ENCODE measurements at regions not wholly inside any gene's neighbourhood (a gene's known extent, or its start where the extent isn't known, plus 50 kb on each side); places are given as distances from the start of the nearest gene placed in this dataset.
A peak's percentile ranks its signal among the peaks of the same experiment; 100 is the strongest.
"Not testable (repeated sequence)": the region's sequence is repeated elsewhere in the genome, so short reads cannot be mapped to it uniquely, and the experiment has no call there.

- DNase-seq: not testable (repeated sequence)
These were observed 394.9 kb upstream of the KCNMB2 start for GRCh38 chr3:178141305-178141684.

- no peak for DNase-seq
These were observed 389.8 kb upstream of the KCNMB2 start for GRCh38 chr3:178146406-178146831.

DNA sequence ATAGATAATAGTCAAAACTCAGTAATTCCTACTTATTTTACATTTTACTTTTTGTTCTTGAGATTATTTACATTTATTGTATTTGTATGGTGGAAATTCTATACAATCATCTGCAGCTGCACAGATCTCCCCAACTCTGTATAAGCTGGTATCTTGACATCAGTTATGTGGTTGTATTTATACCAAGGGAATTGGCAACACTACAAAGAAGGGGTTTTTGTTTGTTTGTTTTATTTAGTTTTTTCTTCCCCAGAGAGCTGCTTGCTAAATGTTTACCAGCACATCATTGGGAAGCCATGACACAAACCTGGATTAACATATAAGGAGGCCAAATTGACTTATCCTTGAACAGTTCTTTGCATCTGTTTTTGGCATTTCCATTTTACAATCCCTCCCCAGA lies 389.2 kb upstream of the KCNMB2 start:
- DNase-seq: no peak

- DNase-seq: no peak
These were observed 384.0 kb upstream of the KCNMB2 start for GRCh38 chr3:178152031-178152806.

DNA sequence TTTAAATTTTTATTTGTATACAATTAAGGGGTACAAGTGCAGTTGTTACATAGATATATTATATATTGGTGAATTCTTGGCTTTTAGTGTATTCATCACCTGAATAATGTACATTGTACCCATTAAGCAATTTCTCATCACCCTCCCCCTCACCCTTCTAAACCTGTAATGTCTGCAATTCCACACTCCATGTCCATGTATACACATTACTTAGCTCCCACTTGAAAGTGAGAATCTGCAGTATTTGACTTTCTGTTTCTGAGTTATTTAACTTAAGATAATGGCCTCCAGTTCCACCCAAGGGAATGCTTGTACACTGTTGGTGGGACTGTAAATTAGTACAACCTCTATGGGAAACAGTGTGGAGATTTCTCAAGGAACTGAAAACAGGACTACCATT lies 383.2 kb upstream of the KCNMB2 start:
- no peak for DNase-seq

- no peak for DNase-seq
These were observed 380.7 kb upstream of the KCNMB2 start for GRCh38 chr3:178155521-178155920.

DNA sequence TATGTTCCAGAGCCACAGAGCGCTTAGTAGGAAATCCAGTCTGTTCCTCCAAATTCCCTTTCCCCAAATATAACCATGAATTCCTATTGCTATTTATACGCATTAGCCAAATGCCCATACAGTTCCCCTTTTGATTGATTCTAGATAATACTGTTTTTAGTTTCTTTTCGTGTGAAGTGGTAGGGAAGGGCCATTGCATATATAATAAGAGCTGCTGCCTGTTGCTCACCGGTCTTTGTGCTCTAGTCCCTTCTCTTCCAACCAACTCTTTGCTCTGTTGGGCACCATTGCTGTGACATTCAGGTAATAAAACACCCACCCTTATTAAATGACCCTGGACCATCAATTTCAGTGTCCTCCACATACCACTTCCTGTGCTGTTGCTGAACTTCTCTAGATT lies 379.9 kb upstream of the KCNMB2 start:
- DNase-seq: peak in 1 of 2 donors; percentile 11

GRCh38 chr3:178159691-178160220 lies 376.5 kb upstream of the KCNMB2 start:
- DNase-seq: no peak

GRCh38 chr3:178169421-178169820 lies 366.8 kb upstream of the KCNMB2 start:
- DNase-seq: no peak

GRCh38 chr3:178170698-178171535 lies 365.3 kb upstream of the KCNMB2 start:
- DNase-seq: peak; percentile 9 to 50

DNA sequence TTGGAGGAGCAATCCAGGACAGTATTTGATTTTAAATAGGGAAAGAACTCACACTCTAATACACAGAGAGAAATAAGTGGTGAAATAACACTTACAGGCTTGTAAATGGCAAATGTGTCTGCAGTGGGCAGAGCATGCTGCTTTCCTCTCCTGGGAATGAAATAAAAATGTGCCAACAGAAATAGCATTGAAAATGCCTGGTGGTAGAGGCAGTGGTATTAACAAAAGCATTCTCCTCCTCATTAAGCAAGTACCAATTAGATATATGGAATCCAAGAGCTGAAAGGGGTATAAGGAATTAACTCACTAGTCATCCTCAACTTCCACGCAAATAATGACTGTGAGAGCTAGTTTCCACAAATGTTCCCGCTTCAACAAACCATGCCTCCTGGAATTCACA lies 364.1 kb upstream of the KCNMB2 start:
- no peak for DNase-seq

DNA sequence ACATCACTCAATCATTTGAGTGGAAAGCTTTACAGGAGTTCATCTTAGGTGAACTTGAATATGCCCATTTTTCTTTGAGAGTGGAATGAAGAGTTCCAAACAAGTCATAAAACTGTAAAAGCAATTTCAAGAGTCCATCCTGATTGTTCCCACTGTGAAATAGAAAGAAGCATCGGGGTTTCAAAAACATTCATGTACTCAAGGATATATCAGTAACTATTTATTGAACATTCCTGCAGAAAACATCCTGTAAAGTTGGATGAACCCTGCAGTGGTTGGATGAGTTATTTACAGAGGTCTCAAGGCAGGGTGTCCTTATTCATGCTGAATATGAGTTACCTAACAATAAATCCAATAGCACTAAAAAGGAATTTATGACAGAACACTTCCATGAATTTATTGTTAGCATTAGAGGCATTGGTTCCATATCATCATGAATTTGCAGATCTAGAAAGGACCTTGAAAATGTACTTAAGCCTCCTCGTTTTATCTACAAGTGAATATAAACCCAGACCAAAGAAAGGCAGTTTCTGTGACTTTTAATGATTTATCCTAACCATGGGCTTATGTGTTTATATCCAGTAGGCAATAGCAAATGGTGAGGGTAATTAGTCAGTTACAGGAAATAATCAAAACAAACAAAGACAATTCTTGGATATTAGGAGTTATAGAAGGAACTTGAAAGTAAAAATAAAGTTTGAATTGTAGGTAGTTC lies 361.9 kb upstream of the KCNMB2 start:
- no peak for DNase-seq

- DNase-seq: no peak
These were observed 355.1 kb upstream of the KCNMB2 start for GRCh38 chr3:178181088-178181487.

- no peak for DNase-seq
These were observed 354.5 kb upstream of the KCNMB2 start for GRCh38 chr3:178181784-178182183.

DNA sequence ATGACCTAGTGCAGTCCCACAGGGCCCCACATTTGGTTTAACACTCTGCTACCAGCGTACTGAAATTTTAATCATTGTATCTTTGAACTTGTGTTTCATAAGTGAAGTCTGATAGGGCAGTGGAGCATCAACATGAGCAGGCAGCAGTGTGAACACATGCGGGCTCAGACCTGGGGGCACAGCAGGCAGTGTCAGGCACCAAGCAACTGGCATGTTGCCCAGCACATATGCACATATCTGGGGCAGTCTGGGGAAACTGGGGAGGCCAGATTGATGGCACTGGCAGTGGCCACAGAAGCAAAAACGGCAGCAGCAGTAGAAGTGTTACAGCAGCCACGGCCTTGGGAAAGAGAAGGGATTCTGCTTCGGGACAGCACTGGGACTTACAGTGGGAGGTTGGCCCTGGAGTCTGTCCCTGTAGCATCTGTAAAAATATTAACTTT lies 353.9 kb upstream of the KCNMB2 start:
- DNase-seq: no peak

DNA sequence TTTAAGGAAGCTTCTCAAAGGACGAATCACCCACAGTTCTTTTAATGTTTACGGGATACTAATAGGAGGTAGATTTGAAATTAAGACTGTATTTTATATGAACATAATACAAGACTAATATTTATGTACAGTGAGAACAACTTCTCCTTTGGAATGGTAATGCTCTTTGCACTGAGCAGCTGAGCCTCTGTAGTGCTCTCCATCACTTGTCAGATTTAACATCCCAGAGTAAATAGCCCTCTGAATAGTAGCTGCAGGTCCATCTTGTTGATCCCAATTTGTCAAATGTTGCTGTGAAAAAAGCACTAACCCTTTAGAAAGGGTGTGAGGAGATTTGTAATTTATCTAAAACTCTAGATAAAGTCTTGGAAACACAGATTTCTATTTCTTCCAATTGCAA lies 351.4 kb upstream of the KCNMB2 start:
- DNase-seq: no peak

DNA sequence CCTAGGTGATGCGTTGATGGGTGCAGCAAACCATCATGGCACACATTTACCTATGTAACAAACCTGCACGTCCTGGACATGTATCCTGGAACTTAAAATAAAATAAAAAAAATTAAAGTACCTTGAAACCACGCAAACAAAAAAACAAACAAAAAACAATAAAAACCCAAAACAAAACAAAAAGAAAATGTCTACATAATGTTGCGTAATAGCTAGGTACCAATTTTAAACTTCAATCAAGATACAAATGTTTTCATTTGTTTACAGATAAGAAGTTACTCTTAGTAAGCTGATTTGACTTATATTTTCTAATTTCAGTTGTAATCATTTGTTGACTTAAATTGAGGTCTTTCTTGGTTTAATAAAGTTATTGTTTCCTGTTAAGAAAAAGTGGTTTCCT lies 349.6 kb upstream of the KCNMB2 start:
- DNase-seq: no peak

DNA sequence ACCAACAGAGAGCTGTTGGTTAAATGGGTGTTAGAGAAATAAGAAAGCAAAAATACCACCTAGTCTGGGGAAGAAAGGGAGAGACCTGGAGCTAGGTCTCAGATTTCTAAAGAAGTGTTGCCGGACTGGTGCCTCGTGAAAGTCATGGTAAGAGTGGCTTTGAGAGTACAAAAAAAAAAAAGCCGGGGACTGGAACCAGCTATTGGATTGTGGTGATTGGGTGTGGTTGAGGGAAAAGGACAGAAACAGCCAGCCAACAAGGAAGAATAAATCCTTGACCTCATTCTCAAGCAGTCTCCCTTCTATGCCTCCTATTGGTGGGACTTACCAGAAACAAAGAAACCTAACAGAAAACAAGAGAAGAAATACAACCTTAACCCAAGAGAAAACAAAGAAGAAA lies 346.4 kb upstream of the KCNMB2 start:
- no peak for DNase-seq

- DNase-seq: no peak
These were observed 342.4 kb upstream of the KCNMB2 start for GRCh38 chr3:178193846-178194245.

GRCh38 chr3:178194539-178194938 lies 341.7 kb upstream of the KCNMB2 start:
- DNase-seq: no peak

GRCh38 chr3:178195824-178196223 lies 340.4 kb upstream of the KCNMB2 start:
- no peak for DNase-seq

GRCh38 chr3:178198329-178198728 lies 337.9 kb upstream of the KCNMB2 start:
- DNase-seq: no peak

DNA sequence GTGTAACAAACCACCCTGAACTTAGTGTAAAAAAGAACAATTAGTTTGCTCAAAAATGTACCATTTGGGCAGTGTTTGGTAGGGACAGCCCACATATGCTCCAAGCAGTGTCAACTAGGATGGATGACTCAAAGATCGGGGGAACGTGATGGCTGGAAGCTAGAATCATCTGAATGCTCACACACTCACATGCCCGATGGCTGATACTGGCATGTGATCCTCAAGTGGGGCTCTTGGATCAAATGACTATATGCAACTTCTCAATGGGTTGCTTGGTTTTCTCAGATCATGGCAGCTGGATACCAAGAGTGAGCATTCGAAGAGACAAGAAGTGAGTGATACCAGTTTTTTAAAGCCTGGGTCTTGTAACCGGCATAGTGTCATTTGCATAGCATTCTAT lies 335.9 kb upstream of the KCNMB2 start:
- DNase-seq: no peak
